NOMO-1 treated with dmso at 0.1 percent for 144 hours (cell line): ENCODE measurements at regions not wholly inside any gene's neighbourhood (a gene's known extent, or its start where the extent isn't known, plus 50 kb on each side); places are given as distances from the start of the nearest gene placed in this dataset.

Experiments
- DNase-seq: peaks from one replicate; lab custom pipeline; 2025; ENCODE audit not compliant: unreplicated experiment; lab: John Stamatoyannopoulos, UW

DNA sequence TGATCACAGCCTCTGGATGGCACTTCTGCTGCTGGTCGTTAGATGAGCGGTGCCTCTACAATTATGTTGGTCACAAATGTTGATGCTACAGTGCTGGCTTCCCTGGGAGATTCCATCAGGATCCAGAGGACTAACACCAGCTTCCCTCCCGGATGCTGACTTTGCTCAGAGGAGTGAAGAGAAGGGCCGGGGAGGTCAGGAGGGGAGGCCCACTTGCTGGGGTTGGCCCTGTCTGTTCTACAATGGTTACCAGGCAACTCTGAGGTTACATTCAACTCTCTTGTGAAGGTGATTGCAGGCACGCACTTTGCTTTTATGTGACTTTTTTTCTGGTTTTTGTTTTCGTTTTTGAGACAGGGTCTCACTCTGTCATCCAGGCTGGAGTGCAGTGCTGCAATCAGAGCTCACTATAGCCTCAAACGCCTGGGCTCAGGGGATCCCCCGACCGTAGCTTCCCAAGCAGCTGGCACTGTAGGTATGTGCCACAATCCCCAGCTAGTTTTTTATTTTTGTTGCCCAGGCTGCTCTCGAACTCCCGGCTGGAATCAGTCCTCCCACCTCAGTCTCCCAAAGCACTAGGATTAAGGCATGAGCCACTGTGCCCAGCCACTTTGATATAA is 112.5 kb downstream of the ADSS2 start:
- DNase-seq: no peak

DNA sequence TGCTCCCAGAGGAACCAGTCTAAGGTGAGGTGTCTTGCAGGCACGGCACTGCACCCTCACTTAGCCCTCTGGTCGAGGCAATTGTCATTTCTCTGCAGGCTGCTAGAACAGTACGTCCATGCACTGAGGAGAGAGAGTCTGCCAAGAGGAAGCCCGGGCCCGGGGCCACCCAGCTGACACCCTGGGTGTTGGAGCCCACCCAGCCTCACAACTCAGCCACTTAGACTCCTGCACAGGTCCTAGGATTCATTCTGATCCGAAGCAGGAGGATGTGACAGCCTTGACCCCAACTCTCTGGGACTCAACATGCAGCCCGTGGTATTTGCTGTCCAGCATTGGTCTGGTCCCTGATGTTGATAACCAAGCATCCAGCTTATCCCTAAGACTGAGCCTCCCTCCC is 111.9 kb downstream of the ADSS2 start:
- DNase-seq: no peak

DNA sequence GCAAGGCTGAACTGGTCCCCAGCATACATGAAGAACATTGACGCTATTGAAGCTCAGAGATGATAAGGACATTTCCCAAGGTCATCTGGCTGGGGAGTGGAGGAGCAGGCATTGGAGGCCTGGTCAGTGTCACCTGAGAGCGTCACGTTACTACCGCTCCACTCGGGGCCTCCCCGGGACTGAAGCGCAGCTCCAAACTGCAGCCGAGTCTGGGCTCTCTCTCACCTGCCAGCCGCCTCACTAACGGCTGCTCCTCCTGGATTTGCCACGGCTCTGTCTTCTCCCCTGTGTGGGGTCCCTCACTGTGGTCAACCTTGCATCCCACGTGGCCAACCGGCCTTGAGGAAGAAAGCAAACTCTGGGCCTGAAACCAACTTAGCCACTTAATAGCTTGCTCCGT is 111.3 kb downstream of the ADSS2 start:
- no peak for DNase-seq

DNA sequence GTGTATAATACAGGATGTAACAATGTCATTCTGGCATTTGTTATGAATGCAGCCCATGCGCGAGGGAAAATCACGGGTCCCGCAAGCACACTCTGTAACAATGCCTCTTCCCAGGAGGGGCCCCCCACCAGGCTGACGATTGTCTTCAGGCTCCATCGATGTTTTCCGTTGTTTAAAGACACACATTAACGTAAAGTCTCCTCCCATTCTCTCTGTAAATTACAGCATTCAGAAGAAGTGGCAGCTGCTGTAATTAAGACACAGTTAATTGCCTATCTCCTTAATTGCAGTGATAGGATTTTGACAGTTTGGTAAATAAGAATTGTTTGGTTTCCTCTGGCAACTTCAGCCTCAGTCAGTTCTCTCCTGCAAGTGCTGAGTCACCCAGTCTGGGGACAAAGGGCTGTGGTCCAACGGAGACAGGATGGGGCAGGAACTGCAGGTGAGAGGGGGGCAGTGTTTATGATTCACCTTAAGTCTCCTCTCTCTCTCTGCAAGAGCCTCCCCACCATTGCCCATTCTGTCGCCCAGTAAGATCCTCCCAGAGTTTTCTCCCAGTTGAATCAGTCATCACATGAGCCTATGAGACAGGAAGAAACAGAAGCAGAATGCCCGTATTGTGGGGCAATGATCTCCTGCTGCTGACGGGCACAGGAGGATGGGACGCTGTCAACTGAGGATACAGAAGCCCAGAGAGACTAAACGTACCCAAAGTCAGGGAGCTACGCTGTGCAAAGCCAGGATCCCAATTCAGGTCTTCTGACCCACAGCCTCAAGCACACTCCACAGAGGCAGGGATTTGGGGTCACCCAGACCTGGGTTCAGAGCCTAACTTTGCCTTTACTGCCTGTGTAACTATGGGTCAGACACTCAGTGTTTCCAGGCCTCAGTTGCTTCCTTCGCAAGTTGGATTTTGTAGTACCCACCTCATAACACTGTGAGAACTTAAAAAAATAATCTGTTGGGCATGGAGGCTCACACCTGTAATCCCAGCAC is 110.0 kb downstream of the ADSS2 start:
- peak; percentile 41 for DNase-seq

DNA sequence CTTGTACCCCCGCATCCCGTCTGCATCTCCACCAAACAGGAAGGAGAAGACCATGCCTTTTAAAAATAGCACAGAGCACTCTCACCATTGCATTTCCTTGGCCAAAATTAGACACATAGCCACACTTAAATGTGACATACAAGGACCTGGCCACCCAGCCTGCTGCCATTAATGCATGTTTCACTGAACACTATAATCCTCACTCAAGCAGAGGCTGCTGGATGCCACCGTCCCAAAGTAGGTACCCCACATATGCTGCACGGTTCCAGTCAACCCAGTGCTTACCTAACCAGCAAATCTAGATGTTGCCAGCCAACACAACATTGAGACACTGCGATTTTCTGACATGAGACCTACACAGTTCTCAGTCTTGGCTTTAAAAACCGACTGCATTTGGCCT is 107.7 kb downstream of the ADSS2 start:
- DNase-seq: no peak

DNA sequence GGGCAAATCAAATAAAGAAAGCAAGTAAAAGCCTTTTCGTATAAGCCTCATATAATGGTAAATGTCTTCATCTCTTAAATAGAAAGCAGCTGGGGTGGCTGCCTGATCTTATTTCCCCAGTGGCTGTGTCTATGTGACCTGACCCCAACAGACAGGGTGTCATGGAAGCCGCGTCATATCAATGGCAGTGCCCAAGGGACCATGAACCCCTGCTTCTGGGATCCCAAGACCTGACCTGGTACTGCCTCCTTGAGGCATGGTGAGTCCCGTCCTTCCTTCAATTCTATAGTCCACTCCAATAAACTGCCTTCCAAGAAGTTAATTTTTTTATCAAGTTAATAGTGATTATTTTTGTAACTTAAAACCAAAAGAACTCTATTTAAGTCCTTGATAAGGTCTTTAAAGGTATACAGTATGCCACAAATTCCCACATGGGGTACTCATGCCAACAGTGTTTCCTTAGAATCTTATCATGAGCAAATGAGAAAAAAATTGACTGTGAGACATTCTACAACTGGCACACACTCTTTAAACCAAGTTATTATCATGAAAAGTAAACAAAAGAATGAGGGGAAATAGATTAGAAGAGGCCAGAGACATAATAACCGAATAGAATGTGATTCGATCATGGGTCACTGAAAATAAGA is 104.6 kb downstream of the ADSS2 start:
- DNase-seq: no peak

DNA sequence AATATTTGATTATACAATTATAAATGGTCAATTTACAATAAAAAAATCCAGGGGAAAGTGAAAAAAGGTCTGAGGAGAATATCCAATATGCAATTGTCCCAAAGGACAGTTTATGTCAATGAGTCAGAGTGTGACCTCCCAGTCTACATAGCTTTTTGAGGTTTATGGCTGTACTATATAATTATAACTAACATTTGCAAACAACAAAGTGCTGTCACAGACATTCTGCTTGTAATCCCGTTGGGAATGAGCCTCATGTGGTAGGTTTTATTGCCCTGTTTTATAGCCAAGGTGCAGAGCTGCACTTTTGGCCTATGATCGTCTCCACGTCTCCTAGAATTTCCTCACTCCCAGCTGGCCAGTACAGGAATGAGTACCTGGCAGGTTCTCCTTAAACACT is 103.8 kb downstream of the ADSS2 start:
- DNase-seq: no peak

DNA sequence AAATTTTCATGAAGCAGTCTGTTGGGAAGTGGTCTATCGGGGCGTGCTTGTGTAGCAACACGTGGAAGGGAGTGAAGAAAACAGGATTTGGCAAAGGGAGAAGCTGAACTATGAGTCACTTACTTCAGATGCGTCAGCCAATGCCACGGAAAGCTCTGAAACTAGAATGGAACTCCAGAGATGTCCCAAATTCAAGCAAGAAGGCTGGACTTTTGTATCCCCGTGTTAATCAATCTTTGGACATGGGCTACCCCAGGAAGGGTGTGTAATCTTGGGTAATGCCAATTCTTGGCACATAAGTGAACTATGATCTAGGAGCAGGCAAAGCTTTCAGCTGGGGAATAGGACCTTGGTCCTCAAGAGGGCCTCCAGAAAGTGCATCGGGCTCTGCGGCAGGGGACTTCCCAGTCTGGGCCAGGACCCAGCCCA is 102.6 kb downstream of the ADSS2 start:
- DNase-seq: no peak

DNA sequence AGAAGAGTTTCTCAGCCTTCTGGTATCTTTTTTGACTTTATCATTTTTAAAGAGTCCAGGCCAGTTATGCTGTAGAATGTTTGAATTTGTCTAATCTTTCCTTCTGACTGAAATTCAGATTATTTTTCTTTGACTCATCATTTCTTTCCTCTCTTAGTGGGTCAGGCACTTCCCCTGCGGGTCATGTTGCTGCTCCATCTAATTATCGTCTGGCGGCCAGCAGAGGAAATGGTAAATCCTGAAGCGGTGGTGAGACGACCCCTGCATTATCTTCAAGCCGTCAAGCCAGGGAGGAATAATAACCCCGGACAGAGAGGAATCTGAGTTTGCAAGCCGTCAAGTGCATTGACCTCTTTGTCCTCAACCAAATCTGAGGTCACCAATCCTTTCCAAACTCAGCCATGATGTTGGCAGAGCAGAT is 102.1 kb downstream of the ADSS2 start:
- no peak for DNase-seq

DNA sequence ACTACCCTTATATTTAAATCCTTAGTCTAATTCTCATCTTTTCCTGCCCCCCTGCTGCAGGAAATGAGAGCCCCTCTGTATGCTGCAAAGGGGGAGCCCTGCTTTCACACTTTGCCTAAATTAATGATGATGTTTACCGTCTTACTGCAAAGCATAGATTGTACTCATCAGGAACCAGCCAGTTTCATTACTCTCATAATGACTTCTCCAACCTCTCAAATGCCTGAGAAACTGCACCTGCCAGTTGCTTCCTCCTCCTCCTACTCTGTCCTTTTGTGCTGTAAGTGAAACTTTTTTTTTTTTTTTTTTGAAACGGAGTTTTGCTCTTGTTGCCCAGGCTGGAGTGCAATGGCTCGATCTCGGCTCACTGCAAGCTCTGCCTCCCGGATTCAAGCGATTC is 101.7 kb downstream of the ADSS2 start:
- DNase-seq: peak; percentile 31

DNA sequence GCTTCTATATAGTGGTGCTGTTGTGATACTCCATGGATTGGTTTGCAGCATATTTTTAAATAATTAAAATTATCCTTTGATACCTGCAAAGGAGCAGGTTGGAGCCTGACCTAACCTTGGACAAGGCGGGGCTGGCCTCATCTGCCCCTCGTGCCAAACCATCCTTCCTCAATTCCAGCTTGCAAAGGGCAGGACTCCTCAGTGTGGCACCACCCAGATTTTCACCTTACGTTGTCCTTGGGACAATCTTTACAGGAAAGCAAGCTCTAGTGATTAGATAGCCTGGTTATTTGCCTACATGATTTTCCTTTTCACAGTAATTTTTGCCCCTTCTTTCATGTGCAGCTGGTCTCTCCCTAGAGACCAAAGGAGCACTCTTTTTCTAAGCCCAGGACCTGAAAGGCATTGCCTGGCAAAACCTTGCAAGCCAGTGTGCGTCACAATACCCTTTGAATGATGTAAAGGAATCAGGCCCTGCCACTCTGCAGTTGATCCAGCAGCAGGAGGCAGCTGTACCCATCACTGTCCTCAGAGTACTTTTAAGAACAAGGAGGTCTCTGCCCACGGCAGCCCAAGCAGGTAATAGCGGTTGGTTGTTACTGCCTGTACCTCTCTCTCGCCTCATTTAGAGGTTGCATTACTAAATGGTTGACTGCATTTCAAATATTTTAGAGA is 99.4 kb downstream of the ADSS2 start:
- DNase-seq: no peak

DNA sequence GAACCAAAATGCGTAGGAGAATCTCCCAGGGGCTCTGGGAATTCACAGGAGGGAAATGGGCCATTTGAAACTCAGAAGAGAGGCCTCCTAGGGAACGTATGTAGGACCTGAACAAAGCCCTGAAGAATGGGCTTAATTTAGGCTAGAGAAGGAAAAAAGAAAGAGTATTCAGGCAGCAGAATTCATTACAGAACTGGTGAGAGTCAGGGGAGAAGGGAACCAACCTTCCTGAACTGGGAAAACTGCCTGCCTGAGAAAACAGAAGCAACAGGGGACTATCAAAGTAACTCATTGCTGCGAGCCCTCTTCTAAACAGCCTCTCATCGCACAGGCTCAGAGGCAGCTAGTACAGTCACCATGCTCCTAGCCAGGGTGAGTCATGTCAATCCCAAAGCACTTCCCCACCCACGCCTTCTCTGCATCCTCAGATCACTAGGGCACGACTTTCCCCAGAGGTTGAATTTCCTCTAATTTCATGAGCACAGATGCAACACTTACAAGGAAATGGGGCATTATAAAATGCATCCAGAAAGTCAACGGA is 98.1 kb downstream of the ADSS2 start:
- peak; percentile 51 for DNase-seq

DNA sequence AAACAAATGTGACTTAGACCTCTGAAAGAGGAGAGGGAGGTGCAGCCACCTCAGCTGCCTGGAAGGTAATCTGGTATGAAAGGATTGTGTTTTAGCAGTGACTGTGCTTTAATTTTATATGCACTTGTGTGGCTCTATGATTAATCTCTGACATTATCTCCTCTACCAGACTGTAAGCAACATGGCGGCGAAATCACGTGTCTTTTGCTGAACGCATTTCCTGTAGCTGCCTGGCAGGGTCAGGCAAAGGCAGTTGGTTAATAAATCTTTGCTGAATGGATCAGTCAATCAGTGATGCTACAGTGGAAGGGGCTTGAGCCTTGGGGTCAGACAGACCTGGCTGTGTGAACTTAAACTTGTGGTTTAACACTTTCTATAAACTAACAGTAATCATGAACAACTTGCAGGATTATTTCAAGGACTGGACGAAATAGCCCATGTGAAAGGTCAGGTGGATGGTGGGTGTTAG is 96.9 kb downstream of the ADSS2 start:
- no peak for DNase-seq

DNA sequence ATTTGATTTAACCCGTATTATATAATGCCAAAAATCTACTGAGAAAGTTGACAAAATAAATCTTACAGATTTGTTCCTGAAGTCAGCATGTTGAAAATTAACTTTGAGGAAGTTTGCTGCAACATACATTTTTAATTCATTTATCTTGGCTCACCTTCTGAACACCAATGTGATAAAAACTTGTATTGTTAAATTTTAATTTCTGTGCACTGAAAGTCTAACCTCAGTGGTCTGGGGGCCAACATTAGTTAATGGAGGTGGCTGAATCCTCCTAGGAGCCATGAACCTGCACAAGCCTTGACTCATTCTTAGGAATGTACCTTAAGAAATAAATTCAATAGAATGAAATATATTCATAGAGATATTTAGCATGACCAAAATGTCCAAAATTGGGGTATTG is 95.3 kb downstream of the ADSS2 start:
- DNase-seq: no peak
